OCI-LY7 (cell line): ENCODE measurements at regions not wholly inside any gene's neighbourhood (a gene's known extent, or its start where the extent isn't known, plus 50 kb on each side); places are given as distances from the start of the nearest gene placed in this dataset.

Experiments
- EZH2phosphoT487 ChIP-seq: fragments of 200-600 bp; sonication (generic); IDR thresholded peaks from 2 replicates; pipeline ENCODE4 v1.6.1; 2018; ENCODE audit warnings: low read depth, borderline replicate concordance, mild to moderate bottlenecking, mixed run types, antibody characterized with exemption, low read length, moderate library complexity, mixed read lengths
- TF ChIP-seq, protein P1 (sequence below): fragments of 200-600 bp; sonication (generic); conservative IDR thresholded peaks from 2 replicates; pipeline ENCODE4 v1.5.1; 2014; ENCODE audit warnings: mild to moderate bottlenecking, antibody characterized with exemption, low read length, moderate library complexity, mixed read lengths

DNA sequence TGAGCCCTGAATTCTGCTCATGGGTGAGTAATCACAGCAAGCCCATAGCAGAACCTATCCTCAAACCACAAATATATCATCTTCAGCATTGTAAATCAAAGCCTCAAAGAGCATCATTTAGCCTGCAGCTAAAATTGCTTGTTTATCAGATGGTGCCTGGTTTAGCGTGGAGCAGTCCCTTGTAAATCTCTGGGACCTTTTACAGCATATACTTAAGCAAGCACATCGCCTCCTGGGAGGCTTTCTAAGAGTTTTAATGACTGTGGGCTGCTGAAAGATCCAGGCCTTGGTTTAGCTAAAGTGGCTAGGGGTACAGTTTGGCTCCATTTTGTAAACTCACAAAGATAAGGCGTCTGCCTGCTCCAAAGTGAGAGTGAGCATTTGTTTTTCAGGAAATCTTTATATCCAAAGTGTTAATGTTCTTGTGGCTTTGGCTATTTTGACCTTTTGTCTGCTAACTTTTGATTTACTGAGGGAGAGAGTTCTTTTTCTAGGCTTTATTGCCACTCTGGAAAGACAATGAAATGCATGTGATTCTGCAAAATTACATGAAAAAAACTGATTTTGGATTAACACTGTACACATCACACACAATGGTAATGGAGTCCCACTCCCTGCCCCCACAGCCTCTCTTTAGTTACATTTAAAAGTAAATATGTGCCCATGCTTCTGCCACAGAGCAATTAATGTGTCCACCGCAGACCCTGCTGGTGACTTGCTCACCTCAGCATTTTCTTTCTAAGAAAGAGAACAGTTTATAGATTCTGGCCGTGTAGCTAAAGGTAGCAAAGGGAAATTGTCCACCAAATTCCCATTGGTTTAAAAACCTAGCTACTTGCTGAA lies 194.8 kb downstream of the LNPK start:
- TF ChIP-seq, protein P1, sequence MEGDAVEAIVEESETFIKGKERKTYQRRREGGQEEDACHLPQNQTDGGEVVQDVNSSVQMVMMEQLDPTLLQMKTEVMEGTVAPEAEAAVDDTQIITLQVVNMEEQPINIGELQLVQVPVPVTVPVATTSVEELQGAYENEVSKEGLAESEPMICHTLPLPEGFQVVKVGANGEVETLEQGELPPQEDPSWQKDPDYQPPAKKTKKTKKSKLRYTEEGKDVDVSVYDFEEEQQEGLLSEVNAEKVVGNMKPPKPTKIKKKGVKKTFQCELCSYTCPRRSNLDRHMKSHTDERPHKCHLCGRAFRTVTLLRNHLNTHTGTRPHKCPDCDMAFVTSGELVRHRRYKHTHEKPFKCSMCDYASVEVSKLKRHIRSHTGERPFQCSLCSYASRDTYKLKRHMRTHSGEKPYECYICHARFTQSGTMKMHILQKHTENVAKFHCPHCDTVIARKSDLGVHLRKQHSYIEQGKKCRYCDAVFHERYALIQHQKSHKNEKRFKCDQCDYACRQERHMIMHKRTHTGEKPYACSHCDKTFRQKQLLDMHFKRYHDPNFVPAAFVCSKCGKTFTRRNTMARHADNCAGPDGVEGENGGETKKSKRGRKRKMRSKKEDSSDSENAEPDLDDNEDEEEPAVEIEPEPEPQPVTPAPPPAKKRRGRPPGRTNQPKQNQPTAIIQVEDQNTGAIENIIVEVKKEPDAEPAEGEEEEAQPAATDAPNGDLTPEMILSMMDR, result no peak
- TF ChIP-seq EZH2phosphoT487, result no peak
